A673 (cell line): ENCODE measurements at regions not wholly inside any gene's neighbourhood (a gene's known extent, or its start where the extent isn't known, plus 50 kb on each side); places are given as distances from the start of the nearest gene placed in this dataset.
"Not testable (repeated sequence)": the region's sequence is repeated elsewhere in the genome, so short reads cannot be mapped to it uniquely, and the experiment has no call there.

Experiments
- BruUV-seq: library from RNA; stranded (reverse); fragments of 400-500 nt; replicated peaks from 2 replicates; lab custom pipeline; 2021; lab: Mats Ljungman, UMichigan
- CTCF ChIA-PET: fragments of 300-600 bp; sonication (Branson Sonifier 250); formaldehyde crosslinking; loops from one replicate; lab custom pipeline; 2022; ENCODE audit warnings: antibody characterized with exemption; lab: Charles Lee
- POLR2A ChIA-PET: fragments of 300-600 bp; sonication (Branson Sonifier 250); formaldehyde crosslinking; loops from one replicate; lab custom pipeline; 2022; ENCODE audit warnings: antibody characterized with exemption; ENCODE audit not compliant: low non-redundant PET; lab: Charles Lee
- DNase-seq: peaks from one replicate; pipeline ENCODE4 v3.0.0-alpha.2; 2015; ENCODE audit warnings: low spot score
- H3K27ac ChIP-seq: fragments of 200-600 bp; sonication (generic); 2 replicates; pipeline ENCODE4 v1.5.1; 2016; ENCODE audit warnings: mixed run types, low read depth, mild to moderate bottlenecking, mixed read lengths, antibody characterized with exemption, low read length; ENCODE audit not compliant: poor library complexity, severe bottlenecking
- H3K27me3 ChIP-seq: fragments of 200-600 bp; sonication (generic); replicated peaks from 2 replicates; pipeline ENCODE4 v1.6.1; 2017; ENCODE audit warnings: mixed run types, low read depth, mild to moderate bottlenecking, mixed read lengths, antibody characterized with exemption, low read length; ENCODE audit not compliant: insufficient read depth, poor library complexity
- H3K36me3 ChIP-seq: fragments of 200-600 bp; sonication (generic); 2 replicates; pipeline ENCODE4 v1.6.1; 2016; ENCODE audit warnings: mixed run types, mild to moderate bottlenecking, mixed read lengths, antibody characterized with exemption, low read length; ENCODE audit not compliant: insufficient read depth, poor library complexity, severe bottlenecking
- H3K4me1 ChIP-seq: fragments of 200-600 bp; sonication (generic); 2 replicates; pipeline ENCODE4 v1.6.1; 2017; ENCODE audit warnings: mixed run types, mild to moderate bottlenecking, mixed read lengths, antibody characterized with exemption, low read length; ENCODE audit not compliant: insufficient read depth, poor library complexity, severe bottlenecking
- H3K4me3 ChIP-seq: fragments of 200-600 bp; sonication (generic); 2 replicates; pipeline ENCODE4 v1.5.1; 2016; ENCODE audit warnings: low read depth, mixed run types, mild to moderate bottlenecking, mixed read lengths, low read length; ENCODE audit not compliant: poor library complexity, severe bottlenecking
- H3K9me3 ChIP-seq: fragments of 200-600 bp; sonication (generic); 2 replicates; pipeline ENCODE4 v1.6.1; 2016; ENCODE audit warnings: mixed run types, low read depth, mild to moderate bottlenecking, mixed read lengths, antibody characterized with exemption, low read length; ENCODE audit not compliant: poor library complexity, severe bottlenecking
- CTCF ChIP-seq: fragments of 300-800, 200-600 bp; sonication (generic); conservative IDR thresholded peaks from 2 replicates; pipeline ENCODE4 v1.5.1; 2017; ENCODE audit warnings: low read depth, mild to moderate bottlenecking, antibody characterized with exemption, low read length, moderate library complexity, mixed read lengths
- EZH2 ChIP-seq: fragments of 200-600 bp; sonication (generic); IDR thresholded peaks from 2 replicates; pipeline ENCODE4 v1.6.1; 2017; ENCODE audit warnings: borderline replicate concordance, low read depth, mild to moderate bottlenecking, mixed read lengths, antibody characterized with exemption, low read length; ENCODE audit not compliant: poor library complexity, severe bottlenecking
- intact Hi-C: fragments of 100-400 bp; cut with micrococcal nuclease; formaldehyde crosslinking; loops from one replicate; pipeline ENCODE4 v1.10.0; 2022; ENCODE audit not compliant: unreplicated experiment

GRCh38 chr6:37089783-37090182 lies 80.2 kb upstream of the PIM1 start:
- POLR2A ChIA-PET, result interaction anchor here (0.6 kb wide), 1 partner anchor 26 kb away, joined by 9 read pairs; no protein-coding TSS in a partner anchor
- no TSS peak for BruUV-seq
- H3K4me3 ChIP-seq, result no peak overlapping the region
- no peaks in the 10 kb centered on the region for H3K27me3 ChIP-seq
- intact Hi-C loops, result no loop called here
- no peaks in the 10 kb centered on the region for H3K36me3 ChIP-seq
- DNase-seq, result no peak
- no peaks in the 10 kb centered on the region for H3K9me3 ChIP-seq
- no peak for TF ChIP-seq CTCF
- TF ChIP-seq EZH2, result no peak
- no peak overlapping the region for H3K27ac ChIP-seq
- CTCF ChIA-PET, result no interaction called here
- H3K4me1 ChIP-seq, result no peaks in the 10 kb centered on the region

DNA sequence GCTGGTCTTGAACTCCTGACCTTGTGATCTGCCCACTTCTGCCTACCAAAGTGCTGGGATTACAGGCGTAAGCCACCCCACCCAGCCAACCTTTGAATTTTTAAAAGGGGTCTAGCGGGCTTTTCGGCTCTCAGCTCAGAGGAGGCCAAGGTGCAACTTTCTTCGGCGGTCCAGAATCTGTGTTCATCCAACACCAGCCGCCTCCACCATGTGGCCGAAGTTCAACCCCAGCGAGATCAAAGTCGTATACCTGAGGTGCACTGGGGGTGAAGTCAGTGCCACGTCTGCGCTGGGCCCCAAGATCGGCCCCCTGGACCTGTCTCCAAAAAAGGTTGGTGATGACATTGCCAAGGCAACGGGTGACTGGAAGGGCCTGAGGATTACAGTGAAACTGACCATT lies 78.8 kb upstream of the PIM1 start:
- not testable (repeated sequence) for BruUV-seq

GRCh38 chr6:37091586-37091985 lies 78.4 kb upstream of the PIM1 start:
- intact Hi-C loops, H3K4me1 ChIP-seq, H3K27ac ChIP-seq, H3K4me3 ChIP-seq, CTCF ChIA-PET, POLR2A ChIA-PET, H3K36me3 ChIP-seq, H3K9me3 ChIP-seq, BruUV-seq, H3K27me3 ChIP-seq, DNase-seq: not testable (repeated sequence)

More for the DNA sequence above, 78.8 kb upstream of the PIM1 start:
- DNase-seq, POLR2A ChIA-PET, CTCF ChIA-PET, H3K9me3 ChIP-seq, H3K4me1 ChIP-seq, H3K27ac ChIP-seq, H3K36me3 ChIP-seq, intact Hi-C loops, H3K4me3 ChIP-seq, H3K27me3 ChIP-seq: not testable (repeated sequence)

DNA sequence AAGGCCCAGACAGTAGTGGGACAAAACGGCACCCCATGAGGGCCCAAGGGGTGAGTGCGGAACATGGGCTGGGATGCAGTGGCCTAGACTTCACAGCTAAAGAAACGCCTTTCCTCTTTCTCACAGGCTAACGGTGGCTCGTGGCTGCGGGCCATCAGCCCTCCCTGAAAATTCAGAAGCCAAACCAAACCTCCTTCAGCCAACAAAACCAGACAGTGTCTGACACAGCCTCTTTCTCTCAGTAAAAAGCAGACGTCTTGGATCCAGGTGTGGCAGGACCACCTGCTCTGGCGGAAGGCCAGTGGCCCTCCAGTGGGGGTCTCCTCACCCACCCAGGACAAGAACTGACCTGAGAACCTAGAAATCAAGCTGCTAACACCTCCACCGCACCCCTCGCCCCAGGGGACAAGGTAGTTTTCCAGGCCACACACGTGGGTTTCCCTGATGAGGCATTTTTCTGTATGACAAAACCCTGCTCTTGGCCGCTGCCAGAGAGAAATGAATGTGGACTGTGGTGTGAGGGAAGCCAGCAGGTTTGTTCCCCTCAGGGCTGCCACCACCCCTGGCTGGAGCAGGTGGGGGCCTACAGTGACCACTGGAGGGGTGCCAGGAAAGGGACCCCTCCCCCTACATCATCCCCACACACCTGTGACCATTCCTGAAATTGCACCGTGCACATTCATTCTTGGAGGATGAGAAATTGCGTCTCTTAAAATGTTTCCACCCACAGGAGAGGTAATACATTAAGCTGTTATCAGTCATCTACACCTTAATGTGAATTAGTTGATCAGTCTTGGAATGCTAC lies 76.8 kb upstream of the PIM1 start:
- POLR2A ChIA-PET, result no interaction called here
- Histone ChIP-seq H3K9me3 (no peaks in the 10 kb centered on the region), H3K36me3 (no peaks in the 10 kb centered on the region), H3K4me1 (no peaks in the 10 kb centered on the region), H3K27ac (no peak overlapping the region), H3K27me3 (no peaks in the 10 kb centered on the region), H3K4me3 (no peak overlapping the region)
- TF ChIP-seq EZH2, result no peak
- no peak for TF ChIP-seq CTCF
- DNase-seq, result no peak
- intact Hi-C loops, result no loop called here
- BruUV-seq, result no TSS peak
- CTCF ChIA-PET, result no interaction called here
